Esophagus squamous epithelium (tissue), 4 donors: ENCODE measurements at regions not wholly inside any gene's neighbourhood (a gene's known extent, or its start where the extent isn't known, plus 50 kb on each side); places are given as distances from the start of the nearest gene placed in this dataset.

Source experiments
- POLR2A ChIP-seq, 4 donors: fragments of 450-650 bp; IDR thresholded peaks; one replicate each; pipeline ENCODE4 v1.6.1; 2017; ENCODE audit warnings: antibody characterized with exemption in 4 of 4, mild to moderate bottlenecking in 4 of 4, moderate library complexity in 3 of 4
- TF ChIP-seq, protein P1 (sequence below), 6 experiments: fragments of 450-650 bp in 4 of 6; fragments of 200-600 bp in 2 of 6; sonication (generic) in 2 of 6; IDR thresholded peaks; one replicate each; pipeline ENCODE4 v1.5.1; 2016 to 2019; ENCODE audit warnings: antibody characterized with exemption in 6 of 6, mild to moderate bottlenecking in 4 of 6, moderate library complexity in 4 of 6

DNA sequence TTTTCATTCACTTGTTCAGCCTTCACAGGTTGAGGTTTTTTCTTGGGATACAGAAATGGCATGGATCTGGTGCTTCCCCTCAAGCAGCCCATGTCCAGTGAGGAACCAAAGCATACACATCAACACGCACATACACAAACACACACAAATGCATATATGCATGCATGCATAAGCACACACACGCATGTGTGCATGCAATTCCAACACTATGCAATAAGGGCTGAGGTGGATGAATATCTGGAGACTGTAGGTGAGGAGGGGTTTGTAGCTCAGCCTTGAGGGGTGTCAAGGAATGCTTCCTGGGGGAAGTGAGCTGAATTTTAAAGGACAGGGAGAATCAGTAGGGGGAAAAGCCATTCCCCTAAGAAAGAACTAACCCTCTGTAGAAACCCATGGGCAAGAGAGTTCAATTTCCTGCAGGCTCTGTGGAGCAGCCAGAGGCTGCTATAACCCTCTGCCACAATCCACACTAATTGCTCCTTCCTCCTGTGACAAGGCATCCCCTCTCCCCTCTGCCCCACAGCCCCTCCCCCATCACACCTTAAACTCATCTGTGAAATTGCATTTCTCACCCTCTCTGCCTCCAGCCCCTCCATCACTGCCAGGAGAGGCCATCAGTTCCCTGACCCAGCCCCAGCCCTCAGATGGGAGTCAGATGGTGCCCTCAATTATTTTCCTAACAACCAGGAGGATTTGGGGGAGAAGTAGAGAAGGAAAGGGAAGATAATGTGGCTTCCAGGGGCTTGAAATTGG, 316.4 kb downstream of the RPS24 start:
- TF ChIP-seq, protein P1, sequence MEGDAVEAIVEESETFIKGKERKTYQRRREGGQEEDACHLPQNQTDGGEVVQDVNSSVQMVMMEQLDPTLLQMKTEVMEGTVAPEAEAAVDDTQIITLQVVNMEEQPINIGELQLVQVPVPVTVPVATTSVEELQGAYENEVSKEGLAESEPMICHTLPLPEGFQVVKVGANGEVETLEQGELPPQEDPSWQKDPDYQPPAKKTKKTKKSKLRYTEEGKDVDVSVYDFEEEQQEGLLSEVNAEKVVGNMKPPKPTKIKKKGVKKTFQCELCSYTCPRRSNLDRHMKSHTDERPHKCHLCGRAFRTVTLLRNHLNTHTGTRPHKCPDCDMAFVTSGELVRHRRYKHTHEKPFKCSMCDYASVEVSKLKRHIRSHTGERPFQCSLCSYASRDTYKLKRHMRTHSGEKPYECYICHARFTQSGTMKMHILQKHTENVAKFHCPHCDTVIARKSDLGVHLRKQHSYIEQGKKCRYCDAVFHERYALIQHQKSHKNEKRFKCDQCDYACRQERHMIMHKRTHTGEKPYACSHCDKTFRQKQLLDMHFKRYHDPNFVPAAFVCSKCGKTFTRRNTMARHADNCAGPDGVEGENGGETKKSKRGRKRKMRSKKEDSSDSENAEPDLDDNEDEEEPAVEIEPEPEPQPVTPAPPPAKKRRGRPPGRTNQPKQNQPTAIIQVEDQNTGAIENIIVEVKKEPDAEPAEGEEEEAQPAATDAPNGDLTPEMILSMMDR (IDR thresholded peaks at IDR 0.05): no peak
- no peak for TF ChIP-seq POLR2A (IDR thresholded peaks at IDR 0.05)
